ENCODE measurements at regions not wholly inside any gene's neighbourhood (a gene's known extent, or its start where the extent isn't known, plus 50 kb on each side); places are given as distances from the start of the nearest gene placed in this dataset.
"Not testable (repeated sequence)": the region's sequence is repeated elsewhere in the genome, so short reads cannot be mapped to it uniquely, and the experiment has no call there.

DNA sequence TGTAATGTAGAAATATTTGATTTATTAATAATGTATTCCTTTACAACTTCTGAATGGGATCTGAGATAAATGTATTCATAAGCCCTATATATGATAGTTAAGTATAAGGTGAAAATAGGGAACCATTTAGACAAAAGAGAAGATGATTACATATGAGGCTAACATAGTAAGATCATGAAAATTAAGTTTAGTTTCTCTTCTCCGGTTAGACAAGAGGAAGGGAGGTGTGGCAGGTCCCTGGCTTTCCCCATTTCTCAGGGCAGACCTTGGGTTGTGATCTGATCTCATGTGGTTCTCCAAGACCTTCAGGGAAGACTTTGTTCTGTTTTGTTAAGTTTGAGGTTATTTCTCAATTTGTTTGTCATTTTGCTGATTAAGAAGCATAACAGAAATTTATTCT lies 341.3 kb downstream of the CNTNAP3B start:
- H2AFZ ChIP-seq (ENCODE audit: low read depth, low read length, poor library complexity, severe bottlenecking); H3K4me3 ChIP-seq (replicated peaks in 1 of 2; ENCODE audit: low read depth in 1 of 2, low read length in 2 of 2); BruUV-seq (replicated peaks); DNase-seq (ENCODE audit: low read depth, low spot score); CTCF ChIA-PET; POLR2A ChIA-PET; H3K9me2 ChIP-seq (ENCODE audit: insufficient read depth); H3K36me3 ChIP-seq (ENCODE audit: control insufficient read depth in 1 of 2, insufficient read depth in 2 of 2, low read length in 2 of 2); ATAC-seq; H3K79me2 ChIP-seq (ENCODE audit: insufficient read depth, low read length); H3K4me2 ChIP-seq (ENCODE audit: low read length); RAD21 ChIA-PET (ENCODE audit: low non-redundant PET in 1 of 2, low total read pairs in 2 of 2, uncharacterized antibody in 2 of 2, unreplicated experiment in 2 of 2); H3K27ac ChIP-seq (ENCODE audit: low read depth, low read length); H3K9me3 ChIP-seq (ENCODE audit: control insufficient read depth in 1 of 2, insufficient read depth in 1 of 2, low read depth in 1 of 2, low read length in 2 of 2); H3K27me3 ChIP-seq (ENCODE audit: insufficient read depth, low read length); intact Hi-C loops (cut with micrococcal nuclease); H4K20me1 ChIP-seq (ENCODE audit: insufficient read depth); H3K9ac ChIP-seq (ENCODE audit: low read length); H3K4me1 ChIP-seq (ENCODE audit: control insufficient read depth in 1 of 2, insufficient read depth in 2 of 2, low read length in 2 of 2): not testable (repeated sequence)

DNA sequence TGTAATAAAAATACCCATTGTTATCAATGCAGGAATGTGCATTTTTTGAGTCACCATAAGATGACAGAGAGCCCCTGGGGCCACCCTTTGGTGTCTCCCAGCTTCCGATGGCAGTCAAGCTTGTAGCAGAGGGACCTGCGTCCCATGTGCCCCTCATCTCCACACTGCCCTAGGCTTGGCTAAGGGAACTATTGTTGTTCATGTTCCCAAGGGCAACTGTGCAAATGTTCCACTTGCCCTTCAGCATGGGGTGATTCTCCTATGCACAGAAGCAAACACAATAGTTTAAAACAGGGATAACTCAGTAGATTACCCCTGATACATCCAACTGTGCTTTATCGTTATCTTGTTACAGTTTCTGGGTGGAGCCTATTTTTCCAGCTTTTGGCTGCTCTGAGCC lies 342.0 kb downstream of the CNTNAP3B start:
- H3K79me2 ChIP-seq (ENCODE audit: insufficient read depth, low read length); H2AFZ ChIP-seq (ENCODE audit: low read depth, low read length, poor library complexity, severe bottlenecking); POLR2A ChIA-PET; DNase-seq (ENCODE audit: low read depth, low spot score); H3K36me3 ChIP-seq (ENCODE audit: control insufficient read depth in 1 of 2, insufficient read depth in 2 of 2, low read length in 2 of 2); CTCF ChIA-PET; H3K27me3 ChIP-seq (ENCODE audit: insufficient read depth, low read length); H3K9me3 ChIP-seq (ENCODE audit: control insufficient read depth in 1 of 2, insufficient read depth in 1 of 2, low read depth in 1 of 2, low read length in 2 of 2); BruUV-seq (replicated peaks); RAD21 ChIA-PET (ENCODE audit: low non-redundant PET in 1 of 2, low total read pairs in 2 of 2, uncharacterized antibody in 2 of 2, unreplicated experiment in 2 of 2); ATAC-seq; H3K9me2 ChIP-seq (ENCODE audit: insufficient read depth); H3K27ac ChIP-seq (ENCODE audit: low read depth, low read length); H3K4me2 ChIP-seq (ENCODE audit: low read length); H3K9ac ChIP-seq (ENCODE audit: low read length); H4K20me1 ChIP-seq (ENCODE audit: insufficient read depth); H3K4me1 ChIP-seq (ENCODE audit: control insufficient read depth in 1 of 2, insufficient read depth in 2 of 2, low read length in 2 of 2); intact Hi-C loops (cut with micrococcal nuclease); H3K4me3 ChIP-seq (replicated peaks in 1 of 2; ENCODE audit: low read depth in 1 of 2, low read length in 2 of 2): not testable (repeated sequence)

DNA sequence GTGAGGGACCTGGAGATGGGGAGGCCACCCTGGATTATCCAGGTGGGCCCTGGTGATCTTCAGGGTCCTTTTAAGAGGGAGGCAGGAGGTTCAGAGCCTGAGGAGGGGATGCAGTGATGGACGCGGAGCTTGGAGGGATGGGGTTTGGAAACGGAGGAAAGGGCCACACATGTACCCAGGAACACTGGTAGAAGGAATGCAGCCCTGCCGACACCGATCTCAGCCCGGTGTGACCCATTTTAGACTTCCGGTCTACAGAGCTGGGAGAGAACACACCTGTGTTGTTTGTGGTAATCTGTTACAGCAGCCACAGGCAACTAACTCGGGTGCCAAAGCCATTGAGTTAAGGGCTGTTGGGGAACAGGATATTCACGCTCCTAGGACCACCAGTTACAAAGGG lies 345.2 kb downstream of the CNTNAP3B start:
- ATAC-seq; H3K79me2 ChIP-seq (ENCODE audit: insufficient read depth, low read length); intact Hi-C loops (cut with micrococcal nuclease); DNase-seq (ENCODE audit: low read depth, low spot score); H3K9me2 ChIP-seq (ENCODE audit: insufficient read depth); RAD21 ChIA-PET (ENCODE audit: low non-redundant PET in 1 of 2, low total read pairs in 2 of 2, uncharacterized antibody in 2 of 2, unreplicated experiment in 2 of 2); BruUV-seq (replicated peaks); H2AFZ ChIP-seq (ENCODE audit: low read depth, low read length, poor library complexity, severe bottlenecking); H4K20me1 ChIP-seq (ENCODE audit: insufficient read depth); H3K4me1 ChIP-seq (ENCODE audit: control insufficient read depth in 1 of 2, insufficient read depth in 2 of 2, low read length in 2 of 2); H3K9ac ChIP-seq (ENCODE audit: low read length); POLR2A ChIA-PET; CTCF ChIA-PET; H3K27ac ChIP-seq (ENCODE audit: low read depth, low read length); H3K4me2 ChIP-seq (ENCODE audit: low read length); H3K27me3 ChIP-seq (ENCODE audit: insufficient read depth, low read length); H3K36me3 ChIP-seq (ENCODE audit: control insufficient read depth in 1 of 2, insufficient read depth in 2 of 2, low read length in 2 of 2); H3K9me3 ChIP-seq (ENCODE audit: control insufficient read depth in 1 of 2, insufficient read depth in 1 of 2, low read depth in 1 of 2, low read length in 2 of 2); H3K4me3 ChIP-seq (replicated peaks in 1 of 2; ENCODE audit: low read depth in 1 of 2, low read length in 2 of 2): not testable (repeated sequence)

DNA sequence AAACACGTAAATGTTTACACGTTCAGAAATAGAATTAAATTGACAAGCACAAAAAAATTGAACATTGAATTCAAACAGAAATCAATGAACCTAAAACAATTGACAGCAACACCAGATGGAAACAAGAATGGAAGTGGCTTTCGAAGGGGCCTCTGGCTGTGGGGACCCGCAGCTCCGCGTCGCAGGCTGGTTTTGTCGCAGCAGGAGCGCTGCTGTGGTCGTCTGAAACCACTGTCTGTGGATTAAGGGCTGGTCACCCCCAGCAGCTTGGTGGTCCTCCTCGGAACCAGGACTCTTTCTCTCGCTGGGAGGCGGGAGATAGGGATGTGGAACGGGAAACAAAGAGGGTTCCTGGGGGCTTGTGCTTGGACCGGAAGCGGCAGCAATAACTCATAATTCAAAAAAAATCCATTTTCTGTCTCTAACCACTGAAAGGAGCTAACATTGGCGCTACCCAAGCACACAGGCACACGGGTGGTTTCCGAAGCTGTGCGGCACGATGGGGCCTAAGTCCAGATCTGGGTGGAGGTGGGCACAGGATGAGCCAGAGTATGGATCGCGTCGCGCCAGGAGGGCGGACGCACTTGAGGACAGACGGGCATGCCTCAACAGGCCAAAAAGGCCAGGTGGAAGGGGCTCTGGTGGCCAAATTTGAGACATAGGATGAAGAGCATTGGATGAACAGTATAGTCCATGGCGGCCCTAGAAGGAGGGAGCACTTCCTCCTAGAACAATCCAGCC lies 346.0 kb downstream of the CNTNAP3B start:
- POLR2A ChIA-PET; CTCF ChIA-PET; H3K4me3 ChIP-seq (replicated peaks in 1 of 2; ENCODE audit: low read depth in 1 of 2, low read length in 2 of 2); H3K79me2 ChIP-seq (ENCODE audit: insufficient read depth, low read length); H3K9ac ChIP-seq (ENCODE audit: low read length); BruUV-seq (replicated peaks); H3K9me2 ChIP-seq (ENCODE audit: insufficient read depth); H3K4me2 ChIP-seq (ENCODE audit: low read length); H3K36me3 ChIP-seq (ENCODE audit: control insufficient read depth in 1 of 2, insufficient read depth in 2 of 2, low read length in 2 of 2); H3K27me3 ChIP-seq (ENCODE audit: insufficient read depth, low read length); intact Hi-C loops (cut with micrococcal nuclease); H3K27ac ChIP-seq (ENCODE audit: low read depth, low read length); ATAC-seq; RAD21 ChIA-PET (ENCODE audit: low non-redundant PET in 1 of 2, low total read pairs in 2 of 2, uncharacterized antibody in 2 of 2, unreplicated experiment in 2 of 2); H2AFZ ChIP-seq (ENCODE audit: low read depth, low read length, poor library complexity, severe bottlenecking); H4K20me1 ChIP-seq (ENCODE audit: insufficient read depth); H3K4me1 ChIP-seq (ENCODE audit: control insufficient read depth in 1 of 2, insufficient read depth in 2 of 2, low read length in 2 of 2); H3K9me3 ChIP-seq (ENCODE audit: control insufficient read depth in 1 of 2, insufficient read depth in 1 of 2, low read depth in 1 of 2, low read length in 2 of 2); DNase-seq (ENCODE audit: low read depth, low spot score): not testable (repeated sequence)

All from HCT116 (cell line).